Neural cell (in vitro differentiated cells): ENCODE measurements at regions not wholly inside any gene's neighbourhood (a gene's known extent, or its start where the extent isn't known, plus 50 kb on each side); places are given as distances from the start of the nearest gene placed in this dataset.

Source experiments
- H2AFZ ChIP-seq: fragments of 200-600, 300-800 bp; sonication (generic), shearing (Covaris generic); 2 replicates; pipeline ENCODE4 v1.6.0; 2014; ENCODE audit warnings: low read depth, mild to moderate bottlenecking, antibody characterized with exemption, low read length, moderate library complexity
- H3F3A ChIP-seq: fragments of 200-600 bp; shearing (Covaris generic); 2 replicates; pipeline ENCODE4 v1.6.1; 2016; ENCODE audit warnings: mild to moderate bottlenecking, moderate library complexity, mixed read lengths, antibody characterized with exemption, low read length; ENCODE audit not compliant: insufficient read depth, poor library complexity, severe bottlenecking
- H3K27ac ChIP-seq: fragments of 200-600, 300-800 bp; sonication (generic), shearing (Covaris generic); 2 replicates; pipeline ENCODE4 v1.5.1; 2014; ENCODE audit warnings: mild to moderate bottlenecking, low read length, moderate library complexity
- H3K27me3 ChIP-seq: fragments of 300-800, 200-600 bp; sonication (generic), shearing (Covaris generic); 2 replicates; pipeline ENCODE4 v1.6.0; 2014; ENCODE audit warnings: mild to moderate bottlenecking, low read depth, low read length, moderate library complexity; ENCODE audit not compliant: insufficient read depth
- H3K36me3 ChIP-seq: fragments of 300-800, 200-600 bp; sonication (generic), shearing (Covaris generic); 2 replicates; pipeline ENCODE4 v1.5.1; 2014; ENCODE audit warnings: mild to moderate bottlenecking, antibody characterized with exemption, low read length, moderate library complexity; ENCODE audit not compliant: insufficient read depth
- H3K4me2 ChIP-seq: fragments of 300-800, 200-600 bp; sonication (generic), shearing (Covaris generic); 2 replicates; pipeline ENCODE4 v1.6.0; 2014; ENCODE audit warnings: mild to moderate bottlenecking, low read length
- H3K4me3 ChIP-seq: fragments of 300-800, 200-600 bp; sonication (generic), shearing (Covaris generic); 2 replicates; pipeline ENCODE4 v1.5.1; 2014; ENCODE audit warnings: mild to moderate bottlenecking, low read length, moderate library complexity
- H3K79me2 ChIP-seq: fragments of 200-600 bp; shearing (Covaris generic); replicated peaks from 2 replicates; pipeline ENCODE4 v1.6.0; 2014; ENCODE audit warnings: mild to moderate bottlenecking, low read length, moderate library complexity; ENCODE audit not compliant: insufficient read depth
- H3K9ac ChIP-seq: fragments of 300-800, 200-600 bp; sonication (generic), shearing (Covaris generic); 2 replicates; pipeline ENCODE4 v1.6.1; 2016; ENCODE audit warnings: mild to moderate bottlenecking, low read length, mixed read lengths
- H3K9me2 ChIP-seq: fragments of 200-600 bp; shearing (Covaris generic); 2 replicates; pipeline ENCODE4 v1.6.1; 2016; ENCODE audit warnings: mild to moderate bottlenecking, low read length, mixed read lengths; ENCODE audit not compliant: insufficient read depth
- H3K9me3 ChIP-seq: fragments of 200-600, 300-800 bp; sonication (generic), shearing (Covaris generic); 2 replicates; pipeline ENCODE4 v1.6.1; 2016; ENCODE audit warnings: mild to moderate bottlenecking, mixed run types, low read length, moderate library complexity, mixed read lengths
- H4K20me1 ChIP-seq: fragments of 200-600 bp; shearing (Covaris generic); 2 replicates; pipeline ENCODE4 v1.6.1; 2016; ENCODE audit warnings: mild to moderate bottlenecking, mixed run types; ENCODE audit not compliant: insufficient read depth
- EP300 ChIP-seq: fragments of 450-650 bp; conservative IDR thresholded peaks from 2 replicates; pipeline ENCODE4 v1.6.1; 2014; ENCODE audit warnings: antibody characterized with exemption, mild to moderate bottlenecking, moderate library complexity; ENCODE audit not compliant: poor library complexity, severe bottlenecking
- EZH2 ChIP-seq: fragments of 200-600, 300-800 bp; shearing (Covaris generic), sonication (generic); IDR thresholded peaks from 2 replicates; pipeline ENCODE4 v1.6.1; 2014; ENCODE audit warnings: antibody characterized with exemption, low read length, borderline replicate concordance, mild to moderate bottlenecking; ENCODE audit not compliant: insufficient read depth, poor library complexity, severe bottlenecking
- MXI1 ChIP-seq: fragments of 450-650 bp; conservative IDR thresholded peaks from 2 replicates; pipeline ENCODE4 v1.6.1; 2014; ENCODE audit warnings: antibody characterized with exemption, mild to moderate bottlenecking; ENCODE audit not compliant: poor library complexity, severe bottlenecking
- POLR2AphosphoS5 ChIP-seq: IDR thresholded peaks from 2 replicates; pipeline ENCODE4 v1.6.1; 2012
- RAD21 ChIP-seq: fragments of 450-650 bp; conservative IDR thresholded peaks from 2 replicates; pipeline ENCODE4 v1.6.1; 2014; ENCODE audit warnings: antibody characterized with exemption, mild to moderate bottlenecking, moderate library complexity
- SMC3 ChIP-seq: fragments of 450-650 bp; conservative IDR thresholded peaks from 2 replicates; pipeline ENCODE4 v1.6.1; 2014; ENCODE audit warnings: antibody characterized with exemption, mild to moderate bottlenecking, moderate library complexity; ENCODE audit not compliant: poor library complexity
- TAF1 ChIP-seq: IDR thresholded peaks from 2 replicates; pipeline ENCODE4 v1.6.1; 2012; ENCODE audit warnings: low read depth
- small RNA-seq, 3 experiments: library from RNA; depleted of rRNA; stranded (forward); fragments of <200 nt; gene quantifications; one replicate each; pipeline ENCODE3, GENCODE V24; 2012
- TF ChIP-seq, protein P1 (sequence below): IDR thresholded peaks from 2 replicates; pipeline ENCODE4 v1.6.1; 2012; ENCODE audit warnings: borderline replicate concordance
- TF ChIP-seq, protein P2 (sequence below): fragments of 450-650 bp; IDR thresholded peaks from 2 replicates; pipeline ENCODE4 v1.5.1; 2014; ENCODE audit warnings: antibody characterized with exemption, mild to moderate bottlenecking, moderate library complexity; ENCODE audit not compliant: poor library complexity, severe bottlenecking

DNA sequence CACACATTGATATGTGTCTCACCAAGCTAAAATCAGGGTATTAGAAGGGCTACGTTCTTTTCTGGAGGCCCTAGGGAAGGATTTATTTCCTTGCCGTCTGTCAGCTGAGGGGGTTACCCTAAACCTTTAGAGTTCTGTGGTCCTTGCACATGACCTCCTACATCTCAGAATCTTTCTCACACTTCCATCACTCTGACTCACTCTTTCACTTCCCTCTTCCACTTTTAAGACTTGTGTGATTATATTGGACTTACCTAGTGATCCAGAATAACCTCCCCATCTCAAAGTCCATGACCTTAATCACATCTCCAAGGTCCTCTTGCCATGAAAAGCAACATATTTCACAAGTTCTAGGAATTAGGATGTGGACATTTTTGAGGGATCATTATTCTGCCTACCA, 53.6 kb upstream of the FUNDC1 start:
- H4K20me1 ChIP-seq = no peaks in the 10 kb centered on the region
- TF ChIP-seq, protein P1, sequence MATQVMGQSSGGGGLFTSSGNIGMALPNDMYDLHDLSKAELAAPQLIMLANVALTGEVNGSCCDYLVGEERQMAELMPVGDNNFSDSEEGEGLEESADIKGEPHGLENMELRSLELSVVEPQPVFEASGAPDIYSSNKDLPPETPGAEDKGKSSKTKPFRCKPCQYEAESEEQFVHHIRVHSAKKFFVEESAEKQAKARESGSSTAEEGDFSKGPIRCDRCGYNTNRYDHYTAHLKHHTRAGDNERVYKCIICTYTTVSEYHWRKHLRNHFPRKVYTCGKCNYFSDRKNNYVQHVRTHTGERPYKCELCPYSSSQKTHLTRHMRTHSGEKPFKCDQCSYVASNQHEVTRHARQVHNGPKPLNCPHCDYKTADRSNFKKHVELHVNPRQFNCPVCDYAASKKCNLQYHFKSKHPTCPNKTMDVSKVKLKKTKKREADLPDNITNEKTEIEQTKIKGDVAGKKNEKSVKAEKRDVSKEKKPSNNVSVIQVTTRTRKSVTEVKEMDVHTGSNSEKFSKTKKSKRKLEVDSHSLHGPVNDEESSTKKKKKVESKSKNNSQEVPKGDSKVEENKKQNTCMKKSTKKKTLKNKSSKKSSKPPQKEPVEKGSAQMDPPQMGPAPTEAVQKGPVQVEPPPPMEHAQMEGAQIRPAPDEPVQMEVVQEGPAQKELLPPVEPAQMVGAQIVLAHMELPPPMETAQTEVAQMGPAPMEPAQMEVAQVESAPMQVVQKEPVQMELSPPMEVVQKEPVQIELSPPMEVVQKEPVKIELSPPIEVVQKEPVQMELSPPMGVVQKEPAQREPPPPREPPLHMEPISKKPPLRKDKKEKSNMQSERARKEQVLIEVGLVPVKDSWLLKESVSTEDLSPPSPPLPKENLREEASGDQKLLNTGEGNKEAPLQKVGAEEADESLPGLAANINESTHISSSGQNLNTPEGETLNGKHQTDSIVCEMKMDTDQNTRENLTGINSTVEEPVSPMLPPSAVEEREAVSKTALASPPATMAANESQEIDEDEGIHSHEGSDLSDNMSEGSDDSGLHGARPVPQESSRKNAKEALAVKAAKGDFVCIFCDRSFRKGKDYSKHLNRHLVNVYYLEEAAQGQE = no peak
- TF ChIP-seq, protein P2, sequence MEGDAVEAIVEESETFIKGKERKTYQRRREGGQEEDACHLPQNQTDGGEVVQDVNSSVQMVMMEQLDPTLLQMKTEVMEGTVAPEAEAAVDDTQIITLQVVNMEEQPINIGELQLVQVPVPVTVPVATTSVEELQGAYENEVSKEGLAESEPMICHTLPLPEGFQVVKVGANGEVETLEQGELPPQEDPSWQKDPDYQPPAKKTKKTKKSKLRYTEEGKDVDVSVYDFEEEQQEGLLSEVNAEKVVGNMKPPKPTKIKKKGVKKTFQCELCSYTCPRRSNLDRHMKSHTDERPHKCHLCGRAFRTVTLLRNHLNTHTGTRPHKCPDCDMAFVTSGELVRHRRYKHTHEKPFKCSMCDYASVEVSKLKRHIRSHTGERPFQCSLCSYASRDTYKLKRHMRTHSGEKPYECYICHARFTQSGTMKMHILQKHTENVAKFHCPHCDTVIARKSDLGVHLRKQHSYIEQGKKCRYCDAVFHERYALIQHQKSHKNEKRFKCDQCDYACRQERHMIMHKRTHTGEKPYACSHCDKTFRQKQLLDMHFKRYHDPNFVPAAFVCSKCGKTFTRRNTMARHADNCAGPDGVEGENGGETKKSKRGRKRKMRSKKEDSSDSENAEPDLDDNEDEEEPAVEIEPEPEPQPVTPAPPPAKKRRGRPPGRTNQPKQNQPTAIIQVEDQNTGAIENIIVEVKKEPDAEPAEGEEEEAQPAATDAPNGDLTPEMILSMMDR = no peak
- TF ChIP-seq EZH2 = no peak
- TF ChIP-seq EP300 = no peak
- TF ChIP-seq SMC3 = no peak
- TF ChIP-seq TAF1 = no peak
- TF ChIP-seq MXI1 = no peak
- no peak for TF ChIP-seq RAD21
- no peak for TF ChIP-seq POLR2AphosphoS5
- no peak overlapping the region for H3K9ac ChIP-seq
- no peaks in the 10 kb centered on the region for H3F3A ChIP-seq
- no peaks in the 10 kb centered on the region for H3K9me3 ChIP-seq
- no peak overlapping the region for H3K4me2 ChIP-seq
- H3K36me3 ChIP-seq = no peaks in the 10 kb centered on the region
- H3K27me3 ChIP-seq = no peaks in the 10 kb centered on the region
- H3K4me3 ChIP-seq = no peak overlapping the region
- H3K9me2 ChIP-seq = no peaks in the 10 kb centered on the region
- H2AFZ ChIP-seq = no peak overlapping the region
- H3K27ac ChIP-seq = no peak overlapping the region
- H3K79me2 ChIP-seq = no peaks in the 10 kb centered on the region

Small RNAs in the stretch of these regions (small RNA-seq; reads per million reads assigned to genes)
- gene RN7SL291P = 0 reads per million in 3 experiments
